LoVo (cell line): ENCODE measurements at regions not wholly inside any gene's neighbourhood (a gene's known extent, or its start where the extent isn't known, plus 50 kb on each side); places are given as distances from the start of the nearest gene placed in this dataset.
"Not testable (repeated sequence)": the region's sequence is repeated elsewhere in the genome, so short reads cannot be mapped to it uniquely, and the experiment has no call there.

Experiments
- DNase-seq: peaks from one replicate; pipeline ENCODE4 v3.0.0-alpha.2; 2016; ENCODE audit warnings: low spot score

DNA sequence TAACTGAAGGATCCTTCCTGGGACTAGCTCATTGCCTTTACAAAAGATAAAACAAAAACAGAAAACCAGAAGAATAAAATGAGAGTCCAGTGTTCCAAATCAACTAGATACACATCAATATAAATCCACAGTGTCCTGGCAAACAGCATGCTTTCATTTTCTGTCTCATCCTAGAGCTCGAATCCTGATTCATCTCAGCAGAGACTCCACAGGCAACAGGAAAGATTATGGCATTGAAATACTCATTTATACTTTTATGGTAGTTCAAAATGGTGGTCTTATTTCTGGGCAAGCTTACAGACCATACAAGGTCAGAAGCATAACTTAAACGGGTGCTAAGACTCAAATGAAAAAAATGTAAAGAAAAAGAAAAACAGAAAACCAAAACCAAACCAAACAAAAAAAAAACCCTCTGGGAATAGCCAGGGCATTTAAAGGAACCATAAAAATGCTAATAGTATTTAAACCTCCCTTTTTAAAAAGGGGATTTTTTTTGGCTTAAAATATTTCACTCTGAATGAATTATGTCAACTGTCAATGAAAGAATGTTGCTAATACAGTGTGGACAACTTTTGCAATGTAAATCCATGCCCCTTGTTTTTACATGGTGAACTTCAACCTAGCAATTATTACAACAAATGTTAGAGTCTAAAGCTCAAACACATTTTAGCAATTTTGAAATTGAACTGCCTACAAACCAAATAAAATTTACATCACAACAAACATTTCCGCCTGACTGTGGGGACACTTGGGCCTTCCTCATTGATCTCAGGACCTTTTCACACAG lies 57.9 kb downstream of the GPR101 start:
- DNase-seq = no peak

DNA sequence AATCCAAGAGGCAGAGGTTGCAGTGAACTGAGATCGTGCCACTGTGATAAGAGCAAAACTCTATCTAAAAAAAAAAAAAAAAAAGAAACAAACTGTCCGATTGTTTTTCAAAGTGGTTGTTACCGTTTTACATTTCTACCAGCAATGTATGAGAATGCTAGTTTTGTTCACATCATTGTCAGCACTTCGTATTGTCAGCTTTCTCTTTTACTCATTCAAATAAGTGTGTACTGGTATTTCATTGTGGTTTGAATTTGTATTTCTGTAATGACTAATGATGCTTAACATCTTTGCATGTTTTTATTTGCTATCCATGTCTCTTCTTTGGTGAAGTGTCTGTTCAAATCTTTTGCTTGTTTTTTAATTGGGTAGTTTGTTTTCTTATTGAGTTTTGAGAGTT lies 65.8 kb downstream of the GPR101 start:
- no peak for DNase-seq

DNA sequence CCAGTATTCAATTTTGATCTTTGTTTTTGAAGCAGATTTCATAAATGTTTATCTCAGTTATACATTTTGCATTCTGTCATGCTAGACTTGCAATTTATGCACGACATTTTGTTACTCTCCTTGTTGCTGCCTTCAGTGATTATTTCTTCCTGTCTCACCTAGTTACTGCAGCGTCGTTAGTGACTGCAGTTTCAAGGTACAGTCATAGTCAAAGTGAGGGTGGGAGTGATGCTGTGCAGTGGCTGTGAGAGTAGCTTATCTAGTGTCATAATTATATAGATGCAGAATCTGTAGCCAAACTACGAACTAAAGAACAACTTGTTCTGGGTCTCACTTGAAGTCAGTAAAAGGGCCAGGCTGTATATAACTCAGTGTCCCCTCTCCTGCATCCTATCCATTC lies 69.8 kb downstream of the GPR101 start:
- DNase-seq = no peak

DNA sequence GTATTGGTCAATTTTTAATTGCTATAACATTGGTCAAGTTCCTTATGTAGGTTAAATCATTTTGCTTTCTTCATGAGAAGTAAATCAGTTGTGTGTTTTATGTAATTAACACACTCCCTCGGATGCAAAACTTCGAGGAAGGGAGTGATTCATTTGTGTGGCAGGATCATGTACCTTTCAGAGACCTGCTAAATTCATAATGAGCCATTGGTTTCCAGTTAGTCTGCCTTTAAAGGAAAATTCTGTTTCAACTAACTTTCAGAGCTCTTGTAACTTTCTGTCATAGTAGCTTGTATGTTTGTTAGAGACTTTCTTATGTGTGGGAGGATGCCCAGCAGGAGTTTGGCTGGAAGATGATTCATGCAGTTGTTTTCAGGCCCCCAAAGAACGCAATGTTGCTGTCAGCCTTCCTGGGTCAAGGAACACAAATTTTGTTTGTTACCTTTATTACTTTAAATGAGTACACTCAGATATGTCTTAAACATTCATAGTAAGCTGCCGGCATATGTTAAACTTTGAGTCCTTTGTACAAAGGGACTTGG lies 72.1 kb downstream of the GPR101 start:
- DNase-seq = no peak

DNA sequence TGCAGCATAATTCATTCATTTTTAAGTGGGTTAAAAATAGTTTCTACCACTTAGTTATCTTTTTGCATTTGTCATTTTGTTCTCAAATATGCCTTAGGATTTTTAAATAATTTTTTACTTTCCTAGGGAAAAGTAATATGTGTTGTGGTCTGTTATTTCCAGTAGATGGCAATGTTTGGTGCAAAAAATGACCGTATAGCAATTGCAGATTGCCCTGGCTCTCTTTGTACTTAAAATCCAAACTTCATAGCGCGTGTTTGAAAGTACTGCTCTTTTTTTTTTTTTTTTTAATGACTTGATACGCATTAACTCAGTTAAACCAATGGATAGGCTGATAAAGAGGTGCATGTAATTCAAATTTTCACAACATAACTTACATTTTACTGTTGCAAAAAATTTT lies 74.4 kb upstream of the RBMX start:
- DNase-seq = no peak

DNA sequence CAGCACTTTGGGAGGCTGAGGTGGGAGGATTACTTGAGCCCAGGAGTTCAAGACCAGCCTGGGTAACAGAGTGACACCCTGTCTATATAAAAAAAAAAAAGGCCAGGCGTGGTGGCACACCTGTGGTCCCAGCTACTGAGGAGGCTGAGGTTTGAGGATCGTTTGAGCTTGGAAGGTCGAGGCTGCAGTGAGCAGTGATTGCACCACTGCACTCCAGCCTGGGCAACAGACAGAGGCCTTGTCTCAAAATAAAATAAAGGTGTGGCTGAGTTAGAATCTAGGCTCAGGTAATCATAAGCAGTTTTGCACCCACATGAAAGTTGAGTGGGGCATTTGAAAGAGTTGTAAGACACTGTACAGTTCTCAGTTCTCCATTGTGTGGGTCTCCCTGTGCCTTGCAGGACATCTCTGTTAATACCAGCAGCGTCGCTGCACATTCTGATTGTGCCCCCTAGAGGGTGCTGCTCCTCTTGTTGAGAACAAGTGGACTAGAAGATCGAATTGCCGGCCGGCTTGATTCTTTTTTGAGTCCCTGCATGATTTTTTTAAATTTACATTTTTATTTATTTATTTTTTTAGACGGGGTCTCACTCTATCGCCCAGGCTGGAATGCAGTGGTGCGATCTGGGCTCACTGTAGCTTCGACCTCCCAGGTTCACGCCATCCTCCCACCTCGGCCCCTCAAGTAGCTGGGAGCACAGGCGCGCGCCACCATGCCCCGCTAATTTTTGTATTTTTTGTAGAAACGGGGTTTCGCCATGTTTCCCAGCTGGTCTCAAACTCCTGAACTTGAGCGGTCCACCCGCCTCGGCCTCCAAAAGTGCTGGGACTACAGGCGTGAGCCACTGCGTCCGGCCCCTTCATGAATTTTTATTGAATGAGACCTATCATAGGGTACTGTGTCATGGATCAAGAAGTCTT lies 73.6 kb upstream of the RBMX start:
- DNase-seq = peak; percentile 34

DNA sequence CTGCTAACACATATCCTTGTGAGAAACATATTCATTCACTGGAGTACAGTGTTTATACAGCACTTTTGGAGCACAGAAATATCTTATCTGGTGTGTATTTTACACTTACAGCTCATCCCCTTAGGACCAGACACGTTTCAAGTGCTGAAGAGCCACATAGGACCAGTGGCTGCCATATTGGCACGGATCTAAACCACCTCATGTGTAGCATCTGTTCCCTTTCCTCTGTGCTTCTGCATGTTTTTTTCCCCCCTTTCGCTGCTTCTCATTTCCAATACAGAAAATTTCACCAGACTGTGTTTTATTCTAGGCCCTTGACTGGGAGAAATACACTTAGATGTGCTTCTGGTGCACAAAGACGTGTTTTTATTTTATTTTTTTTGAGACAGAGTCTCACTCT lies 69.7 kb upstream of the RBMX start:
- no peak for DNase-seq

DNA sequence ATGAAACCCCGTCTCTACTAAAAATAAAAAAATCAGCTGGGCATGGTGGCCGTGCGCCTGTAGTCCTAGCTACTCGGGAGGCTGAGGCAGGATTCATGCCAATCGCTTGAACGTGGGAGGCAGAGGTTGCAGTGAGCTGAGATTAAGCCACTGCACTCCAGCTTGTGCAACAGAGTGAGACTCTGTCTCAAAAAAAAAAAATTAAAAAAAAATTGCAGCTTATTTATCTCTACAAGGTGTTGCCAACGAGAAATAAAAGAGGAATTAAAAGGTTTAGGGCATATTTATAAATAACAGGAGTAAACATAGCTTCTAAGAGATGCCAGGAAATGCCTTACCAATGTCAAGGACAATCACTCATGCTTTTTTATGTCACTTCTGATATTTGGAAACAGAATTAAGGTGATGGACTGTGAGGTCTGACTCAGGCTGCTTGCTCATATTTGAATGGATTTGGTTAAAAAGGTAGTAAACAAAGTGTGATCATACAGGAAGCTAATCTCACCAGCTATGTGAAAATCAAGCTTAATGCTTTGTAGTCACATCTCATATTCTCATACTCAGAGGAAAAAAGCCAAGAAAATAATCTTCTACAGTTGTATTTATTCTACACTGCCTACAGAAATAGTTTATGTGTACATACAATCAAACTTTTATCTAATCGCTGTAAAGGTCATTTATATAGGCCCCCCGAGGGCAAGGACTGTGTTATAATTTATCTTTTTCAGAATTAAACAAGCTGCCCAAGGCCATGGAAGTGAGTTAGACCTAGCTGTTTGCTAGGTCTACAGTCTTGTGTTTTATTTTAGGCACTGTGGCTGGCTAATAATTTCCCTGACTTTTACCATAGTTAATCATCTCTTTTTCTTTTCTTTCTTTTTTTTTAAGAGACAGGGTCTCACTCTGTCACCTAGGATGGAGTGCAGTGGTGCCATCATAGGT lies 61.1 kb upstream of the RBMX start:
- no peak for DNase-seq

DNA sequence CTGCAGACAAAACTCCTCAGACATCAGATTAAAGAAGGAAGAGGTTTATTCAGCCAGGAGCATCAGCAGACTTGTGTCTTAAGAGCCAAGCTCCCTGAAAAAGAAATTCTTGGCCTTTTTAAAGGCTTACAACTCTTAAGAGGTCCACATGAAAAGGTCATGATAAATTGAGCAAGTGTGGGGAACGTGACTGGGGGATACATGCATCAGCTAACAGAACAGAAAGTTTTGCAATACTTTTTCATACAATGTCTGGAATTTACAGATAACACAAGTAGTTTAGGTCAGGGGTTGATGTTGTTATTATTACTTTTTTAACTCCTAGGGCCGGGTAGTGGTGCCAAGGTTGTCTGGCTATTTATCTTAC lies 55.6 kb upstream of the RBMX start:
- DNase-seq = no peak

DNA sequence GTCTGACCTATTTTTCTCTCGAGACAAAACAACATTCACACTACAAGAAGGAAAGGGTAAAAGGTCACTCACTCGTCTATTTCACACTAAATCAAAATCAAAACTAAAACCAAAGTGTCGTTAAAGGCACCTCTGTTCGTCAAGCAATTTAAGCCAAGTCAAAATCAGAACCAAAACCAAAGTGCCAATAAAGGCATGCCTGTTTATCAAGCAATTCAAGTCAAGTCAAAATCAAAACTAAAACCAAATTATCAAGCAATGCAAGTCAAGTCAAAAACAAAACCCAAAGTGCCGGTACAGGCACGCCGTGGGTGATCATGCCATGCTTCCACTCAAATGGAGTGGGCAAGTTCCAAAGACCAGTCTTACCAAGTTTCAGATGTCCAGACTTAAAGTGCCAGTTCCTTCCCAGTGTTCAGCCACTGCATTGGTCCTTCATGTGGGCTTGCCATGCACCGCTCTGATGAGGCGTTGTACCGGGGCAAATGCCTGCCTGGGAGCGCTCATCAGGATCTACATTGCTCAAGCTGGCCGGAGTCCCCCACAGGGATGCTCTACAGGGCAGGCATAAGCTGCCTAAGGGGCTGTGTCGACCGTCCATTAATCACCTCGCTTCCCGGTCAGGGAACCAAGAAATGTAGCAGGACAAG lies 55.1 kb upstream of the RBMX start:
- DNase-seq = not testable (repeated sequence)

DNA sequence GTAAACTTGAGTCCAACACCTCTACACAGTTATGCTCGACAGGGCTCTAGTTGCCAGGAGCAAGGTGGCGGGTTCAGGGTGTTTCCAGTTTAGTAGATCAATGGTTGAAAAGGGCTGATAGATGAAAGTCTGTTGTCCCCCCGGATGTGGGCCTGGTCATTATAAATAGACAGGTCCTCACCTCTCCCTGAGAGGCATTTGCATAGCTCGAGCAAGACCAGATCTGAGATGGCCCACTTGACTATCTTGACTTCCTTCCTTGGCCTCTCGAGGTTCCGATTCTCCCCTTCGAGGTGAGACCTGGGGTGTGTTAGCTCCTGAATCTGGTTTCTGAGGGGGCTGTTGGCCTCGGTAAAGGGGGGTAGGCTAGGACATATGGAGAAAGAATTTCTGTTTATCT lies 54.1 kb upstream of the RBMX start:
- DNase-seq = not testable (repeated sequence)

DNA sequence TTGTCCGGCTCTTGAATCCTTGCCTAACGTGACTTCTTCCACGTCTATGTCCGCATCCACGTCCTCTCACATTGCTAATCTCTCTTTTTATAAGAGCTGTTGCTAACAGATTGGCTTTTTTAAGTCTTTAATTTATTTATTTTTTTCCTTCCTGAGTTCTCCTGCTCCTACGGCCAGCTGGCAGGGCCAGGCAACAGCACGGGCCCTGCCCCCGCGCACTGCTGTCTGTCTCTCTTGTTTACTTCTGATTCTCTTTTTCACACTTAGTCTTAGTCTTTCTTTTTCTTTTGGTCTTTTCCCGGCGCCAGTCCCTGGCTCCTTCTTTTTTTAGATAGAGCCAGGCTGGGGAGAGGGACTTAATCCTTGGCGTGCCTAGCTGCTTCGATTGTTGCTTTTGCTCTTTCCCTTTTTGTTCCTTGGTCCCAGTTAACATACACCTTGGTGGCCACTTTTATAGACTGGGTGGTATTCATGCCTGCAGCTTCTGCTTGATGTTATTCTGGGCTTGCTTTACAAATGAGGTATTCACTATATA lies 53.2 kb upstream of the RBMX start:
- no peak for DNase-seq

DNA sequence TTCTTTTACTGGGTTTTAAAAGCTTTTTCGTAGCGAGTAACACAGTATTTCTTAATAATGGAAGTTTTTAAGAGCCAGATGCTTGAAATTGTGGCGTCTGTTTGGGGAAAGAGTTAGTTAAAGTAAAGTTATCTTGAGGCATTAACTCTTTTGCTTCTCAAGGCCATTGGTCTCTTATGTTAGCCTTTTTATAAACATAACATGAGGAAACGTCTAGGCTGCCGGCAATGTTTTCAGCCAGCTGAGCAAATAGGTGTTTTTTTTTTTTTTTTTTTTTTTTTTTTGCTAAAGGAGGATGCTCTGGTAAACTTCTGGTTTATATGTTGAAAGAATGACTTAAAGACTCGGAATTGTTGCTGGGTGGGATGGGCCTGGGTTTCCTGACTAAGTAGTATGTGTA lies 51.1 kb upstream of the RBMX start:
- DNase-seq = no peak
